Fibroblast of lung (primary cell): ENCODE measurements at regions not wholly inside any gene's neighbourhood (a gene's known extent, or its start where the extent isn't known, plus 50 kb on each side); places are given as distances from the start of the nearest gene placed in this dataset.

Source experiments
- CTCF ChIP-seq, 2 donors: IDR thresholded peaks in 1 of 2; conservative IDR thresholded peaks in 1 of 2; 1 replicate in 1 of 2; 2 replicates in 1 of 2; pipeline ENCODE4 v1.5.1; 2011 to 2012; ENCODE audit warnings: low read length in 2 of 2, control low read depth in 1 of 2, inconsistent platforms in 1 of 2, low read depth in 1 of 2, mild to moderate bottlenecking in 1 of 2
- EZH2 ChIP-seq: IDR thresholded peaks from 2 replicates; pipeline ENCODE4 v1.5.1; 2012; ENCODE audit warnings: low read length, control low read depth, mild to moderate bottlenecking; ENCODE audit errors: missing control alignments

GRCh38 chr14:101470266-101470665 lies 91.0 kb upstream of the DIO3 start:
- TF ChIP-seq CTCF (conservative IDR thresholded peaks at IDR 0.05 in 1 of 2, IDR thresholded peaks at IDR 0.05 in 1 of 2; ENCODE audit: low read depth in 1 of 2, low read length in 2 of 2) (no peak), EZH2 (no peak)
